CD8-positive, alpha-beta memory T cell (primary cell): ENCODE measurements at regions not wholly inside any gene's neighbourhood (a gene's known extent, or its start where the extent isn't known, plus 50 kb on each side); places are given as distances from the start of the nearest gene placed in this dataset.
"Not testable (repeated sequence)": the region's sequence is repeated elsewhere in the genome, so short reads cannot be mapped to it uniquely, and the experiment has no call there.

Experiments used
- CTCF ChIA-PET: fragments of 350-600 bp; sonication (Branson Sonifier 250); formaldehyde crosslinking; loops from one replicate; lab custom pipeline; 2021; ENCODE audit warnings: antibody characterized with exemption; lab: Charles Lee
- POLR2A ChIA-PET: fragments of 350-600 bp; sonication (Branson Sonifier 250); formaldehyde crosslinking; loops from one replicate; lab custom pipeline; 2021; ENCODE audit warnings: antibody characterized with exemption; lab: Charles Lee
- DNase-seq, 5 donors: peaks; one replicate each; pipeline versions ENCODE4 v3.0.0 to v3.0.0-alpha.2; 2020 to 2022; ENCODE audit warnings: mixed read lengths in 1 of 5
- H3K27ac ChIP-seq: one replicate; pipeline ENCODE4 v1.7.0; 2013; ENCODE audit warnings: low read depth, mild to moderate bottlenecking, low read length, moderate library complexity
- H3K27me3 ChIP-seq: 2 replicates; pipeline ENCODE4 v1.7.0; 2013; ENCODE audit warnings: low read length, mild to moderate bottlenecking; ENCODE audit not compliant: insufficient read depth, poor library complexity, severe bottlenecking
- H3K36me3 ChIP-seq: 2 replicates; pipeline ENCODE4 v1.7.0; 2013; ENCODE audit warnings: mild to moderate bottlenecking, low read length, moderate library complexity; ENCODE audit not compliant: insufficient read depth
- H3K4me1 ChIP-seq: 2 replicates; pipeline ENCODE4 v1.7.0; 2013; ENCODE audit warnings: mild to moderate bottlenecking, low read length, moderate library complexity; ENCODE audit not compliant: insufficient read depth
- H3K4me3 ChIP-seq: 2 replicates; pipeline ENCODE4 v1.7.0; 2013; ENCODE audit warnings: mild to moderate bottlenecking, low read length
- H3K9me3 ChIP-seq: 2 replicates; pipeline ENCODE4 v1.7.0; 2013; ENCODE audit warnings: mild to moderate bottlenecking, low read length
- H3K27ac Mint-ChIP-seq, 8 donors: one replicate each; pipeline ENCODE4 v1.8.0; 2020 to 2021; ENCODE audit warnings: mixed read lengths in 8 of 8, mild to moderate bottlenecking in 6 of 8, inconsistent platforms in 3 of 8, moderate library complexity in 3 of 8
- H3K27me3 Mint-ChIP-seq, 2 donors: one replicate each; pipeline ENCODE4 v1.8.0; 2020 to 2021; ENCODE audit warnings: mixed read lengths in 2 of 2, mild to moderate bottlenecking in 1 of 2, moderate library complexity in 1 of 2
- H3K36me3 Mint-ChIP-seq, 3 donors: one replicate each; pipeline ENCODE4 v1.8.0; 2020 to 2021; ENCODE audit warnings: mixed read lengths in 3 of 3, inconsistent platforms in 1 of 3, mild to moderate bottlenecking in 1 of 3
- H3K4me1 Mint-ChIP-seq, 3 donors: one replicate each; pipeline ENCODE4 v1.8.0; 2020 to 2021; ENCODE audit warnings: mixed read lengths in 3 of 3, inconsistent platforms in 1 of 3, mild to moderate bottlenecking in 1 of 3
- H3K4me3 Mint-ChIP-seq, 7 donors: one replicate each; pipeline ENCODE4 v1.8.0; 2020 to 2021; ENCODE audit warnings: mixed read lengths in 7 of 7, mild to moderate bottlenecking in 6 of 7, moderate library complexity in 4 of 7, inconsistent platforms in 2 of 7
- H3K9me3 Mint-ChIP-seq, 5 donors: one replicate each; pipeline ENCODE4 v1.8.0; 2020 to 2022; ENCODE audit warnings: mixed read lengths in 5 of 5, mild to moderate bottlenecking in 3 of 5, moderate library complexity in 2 of 5, inconsistent platforms in 1 of 5

DNA sequence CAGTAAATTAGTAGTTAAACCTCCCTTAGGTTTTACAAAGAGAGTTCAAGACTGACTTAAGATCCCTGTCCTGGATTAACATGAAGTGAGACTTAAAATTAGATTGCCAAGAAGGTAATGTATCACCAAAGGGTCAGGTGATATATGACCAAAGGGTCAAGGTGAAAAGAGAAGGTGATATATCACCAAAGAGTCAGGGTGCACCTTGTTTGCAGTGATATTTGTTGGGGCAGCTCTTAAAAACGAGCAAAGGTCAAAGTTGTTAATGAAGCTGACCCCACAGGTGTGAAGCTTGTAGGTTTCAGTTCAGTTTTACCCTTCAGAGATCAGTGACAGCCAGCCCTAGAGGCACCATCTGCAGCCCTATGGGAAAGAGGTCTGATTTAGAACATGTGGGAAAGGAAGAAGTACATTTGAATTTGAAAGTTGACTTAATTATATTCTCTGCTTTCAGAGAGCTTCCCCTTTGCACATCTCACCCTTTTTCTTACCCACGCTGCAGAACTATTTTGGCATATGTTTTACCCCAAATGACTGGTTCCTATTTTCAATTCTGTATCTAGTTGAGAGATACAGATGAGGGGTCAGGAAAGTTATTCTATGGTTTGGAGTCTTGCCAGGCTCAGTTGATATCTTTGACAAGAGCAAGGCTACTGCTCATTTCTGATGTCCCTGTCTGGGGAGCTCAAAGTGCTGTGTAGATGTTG, 170.8 kb downstream of the S1PR1 start:
- H3K27me3 ChIP-seq = no peaks in the 10 kb centered on the region
- H3K27ac ChIP-seq = no peak overlapping the region
- H3K4me3 Mint-ChIP-seq = no peak overlapping the region

GRCh38 chr1:101408212-101409042, 171.6 kb downstream of the S1PR1 start:
- peaks cover 0 to 19% (median 0%) of the 10 kb centered on the region in 3 donors for H3K36me3 Mint-ChIP-seq
- no peaks in the 10 kb centered on the region for H3K4me1 ChIP-seq
- no peaks in the 10 kb centered on the region for H3K36me3 ChIP-seq
- H3K4me3 ChIP-seq = no peak overlapping the region
- H3K27me3 Mint-ChIP-seq = peaks cover 16 to 34% of the 10 kb centered on the region in 2 donors
- ChIA-PET POLR2A (no interaction called here), CTCF (interaction anchor here (1.2 kb wide), 1 partner anchor 98 kb away, joined by 3 read pairs; no protein-coding TSS in a partner anchor)
- no peak overlapping the region for H3K4me3 Mint-ChIP-seq
- no peak overlapping the region for H3K27ac ChIP-seq
- DNase-seq = no peak
- no peaks in the 10 kb centered on the region for H3K9me3 ChIP-seq
- H3K4me1 Mint-ChIP-seq = peaks cover 0 to 6% (median 6%) of the 10 kb centered on the region in 3 donors
- H3K27me3 ChIP-seq = no peaks in the 10 kb centered on the region
- peak overlapping the region in 1 of 8 donors; percentile 11 for H3K27ac Mint-ChIP-seq
- H3K9me3 Mint-ChIP-seq = peaks cover 0 to 6% (median 3%) of the 10 kb centered on the region in 5 donors

More for the DNA sequence above, 170.8 kb downstream of the S1PR1 start:
- CTCF ChIA-PET = interaction anchor here (1.2 kb wide), 1 partner anchor 99 kb away, joined by 3 read pairs; no protein-coding TSS in a partner anchor
- Histone ChIP-seq H3K36me3 (no peaks in the 10 kb centered on the region), H3K4me3 (no peak overlapping the region), H3K9me3 (no peaks in the 10 kb centered on the region), H3K4me1 (no peaks in the 10 kb centered on the region)
- POLR2A ChIA-PET = no interaction called here
- H3K4me1 Mint-ChIP-seq = peaks cover 0 to 6% (median 6%) of the 10 kb centered on the region in 3 donors
- peaks cover 13 to 30% of the 10 kb centered on the region in 2 donors for H3K27me3 Mint-ChIP-seq
- peaks cover 0 to 19% (median 0%) of the 10 kb centered on the region in 3 donors for H3K36me3 Mint-ChIP-seq
- DNase-seq = no peak
- H3K9me3 Mint-ChIP-seq = peaks cover 0 to 6% (median 3%) of the 10 kb centered on the region in 5 donors
- H3K27ac Mint-ChIP-seq = no peak overlapping the region

DNA sequence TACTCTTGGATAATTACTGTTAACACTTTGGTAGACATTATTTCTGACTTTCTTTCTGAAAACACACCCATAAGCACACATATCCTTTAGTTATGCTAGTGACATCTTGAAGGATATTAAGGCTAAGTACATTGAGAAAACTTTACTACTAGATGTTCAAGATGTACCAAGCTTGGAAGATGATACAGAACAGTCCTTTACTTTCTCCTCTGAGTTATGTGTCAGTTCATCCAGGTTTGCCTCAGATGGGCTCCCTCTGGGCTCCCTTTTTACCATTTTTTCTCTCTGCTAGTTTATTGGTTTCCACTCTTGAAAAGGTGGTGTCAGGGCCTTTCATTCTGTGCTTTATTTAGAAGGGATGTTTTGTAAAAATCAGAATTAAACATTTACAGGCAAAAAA, 172.3 kb downstream of the S1PR1 start:
- Mint-ChIP-seq H3K4me1 (peaks cover 0 to 6% (median 6%) of the 10 kb centered on the region in 3 donors), H3K4me3 (no peak overlapping the region), H3K9me3 (peaks cover 0 to 6% (median 3%) of the 10 kb centered on the region in 5 donors), H3K27ac (no peak overlapping the region), H3K36me3 (peaks cover 0 to 19% (median 0%) of the 10 kb centered on the region in 3 donors), H3K27me3 (peaks cover 16 to 34% of the 10 kb centered on the region in 2 donors)
- ChIA-PET CTCF (no interaction called here), POLR2A (no interaction called here)
- Histone ChIP-seq H3K27ac (no peak overlapping the region), H3K9me3 (no peaks in the 10 kb centered on the region), H3K27me3 (no peaks in the 10 kb centered on the region), H3K4me3 (no peak overlapping the region), H3K4me1 (no peaks in the 10 kb centered on the region), H3K36me3 (no peaks in the 10 kb centered on the region)
- DNase-seq = no peak

DNA sequence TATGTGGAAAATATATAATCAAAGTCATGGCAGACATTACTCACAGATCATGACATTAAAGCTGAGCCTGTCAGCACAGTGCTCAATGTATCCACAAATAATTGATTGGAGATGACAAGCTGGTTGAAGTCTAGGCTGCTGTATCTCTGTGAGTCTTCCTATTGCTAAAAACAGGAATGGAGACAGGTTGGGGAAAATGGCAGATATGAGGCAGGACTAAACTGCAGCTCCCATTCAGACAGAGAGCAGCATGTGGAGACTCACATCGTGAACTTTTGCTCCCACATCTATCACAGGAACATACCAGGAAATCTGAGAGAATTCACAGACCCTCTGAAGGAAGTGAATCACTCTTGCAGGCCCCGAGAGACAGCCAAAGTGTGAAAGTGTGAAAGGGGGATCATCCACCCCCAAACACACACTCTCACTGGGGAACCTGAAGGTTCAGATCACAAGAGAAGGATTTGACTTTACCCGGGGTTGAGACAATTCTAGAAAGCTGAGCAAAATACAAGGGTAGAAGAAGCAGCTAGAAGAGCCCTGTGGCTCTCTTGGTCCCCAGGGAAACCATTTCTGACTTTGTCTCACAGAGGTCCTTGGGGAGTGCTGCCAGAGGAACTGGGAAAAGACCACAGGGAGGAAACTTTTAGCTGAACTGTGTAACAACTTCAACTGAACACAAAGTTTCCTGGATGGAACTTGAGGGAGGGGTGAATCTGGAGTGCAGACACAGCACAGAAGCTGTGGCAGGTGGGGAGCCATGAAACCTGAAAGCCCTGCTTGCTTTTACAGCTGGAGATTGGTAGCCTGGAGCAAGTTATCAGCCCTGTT, 173.4 kb downstream of the S1PR1 start:
- Histone ChIP-seq H3K4me1 (no peaks in the 10 kb centered on the region), H3K4me3 (no peak overlapping the region), H3K27me3 (no peaks in the 10 kb centered on the region), H3K9me3 (no peaks in the 10 kb centered on the region), H3K36me3 (no peaks in the 10 kb centered on the region), H3K27ac (no peak overlapping the region)
- Mint-ChIP-seq H3K4me3 (no peak overlapping the region), H3K27ac (no peak overlapping the region), H3K36me3 (peaks cover 0 to 19% (median 0%) of the 10 kb centered on the region in 3 donors), H3K4me1 (peaks cover 0 to 6% (median 6%) of the 10 kb centered on the region in 3 donors), H3K27me3 (peaks cover 12 to 34% of the 10 kb centered on the region in 2 donors), H3K9me3 (peaks cover 0 to 6% (median 3%) of the 10 kb centered on the region in 5 donors)
- POLR2A ChIA-PET = no interaction called here
- CTCF ChIA-PET = no interaction called here
- no peak for DNase-seq

DNA sequence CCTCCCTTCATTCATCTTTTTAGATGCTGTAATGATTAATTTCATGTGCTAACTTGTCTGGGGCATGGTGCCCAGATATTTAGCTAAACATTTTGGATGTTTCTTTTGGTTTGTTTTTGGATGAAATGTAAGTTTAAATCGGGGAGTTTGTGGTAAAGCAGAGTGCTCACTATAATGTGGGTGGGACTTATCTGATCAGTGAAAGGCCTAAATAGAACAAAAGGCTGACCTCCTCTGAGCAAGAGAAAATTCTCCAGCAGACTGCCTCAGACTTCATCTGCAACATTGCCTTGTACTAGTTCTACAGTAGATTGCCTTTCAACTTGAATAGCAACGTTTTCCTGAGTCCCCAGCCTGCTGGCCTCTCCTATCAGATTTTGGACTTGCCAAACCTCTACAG, 183.6 kb downstream of the S1PR1 start:
- Histone ChIP-seq H3K4me3 (no peak overlapping the region), H3K27ac (no peak overlapping the region), H3K9me3 (no peaks in the 10 kb centered on the region), H3K27me3 (no peaks in the 10 kb centered on the region), H3K36me3 (no peaks in the 10 kb centered on the region), H3K4me1 (no peaks in the 10 kb centered on the region)
- ChIA-PET CTCF (no interaction called here), POLR2A (no interaction called here)
- no peak for DNase-seq
- Mint-ChIP-seq H3K4me1 (no peaks in the 10 kb centered on the region), H3K27me3 (no peaks in the 10 kb centered on the region), H3K9me3 (peaks cover 0 to 6% (median 3%) of the 10 kb centered on the region in 5 donors), H3K36me3 (peaks cover 0 to 6% (median 0%) of the 10 kb centered on the region in 3 donors), H3K4me3 (no peak overlapping the region), H3K27ac (no peak overlapping the region)

GRCh38 chr1:101428083-101428482, 191.3 kb downstream of the S1PR1 start:
- peaks cover 0 to 18% (median 0%) of the 10 kb centered on the region in 3 donors for H3K36me3 Mint-ChIP-seq
- POLR2A ChIA-PET, H3K4me3 Mint-ChIP-seq, H3K4me1 ChIP-seq, H3K27me3 ChIP-seq, DNase-seq, H3K27ac ChIP-seq, H3K27ac Mint-ChIP-seq, H3K9me3 ChIP-seq, CTCF ChIA-PET, H3K4me1 Mint-ChIP-seq, H3K4me3 ChIP-seq, H3K36me3 ChIP-seq: not testable (repeated sequence)
- H3K9me3 Mint-ChIP-seq = peaks cover 3 to 12% (median 6%) of the 10 kb centered on the region in 5 donors
- peaks cover 5 to 21% of the 10 kb centered on the region in 2 donors for H3K27me3 Mint-ChIP-seq

GRCh38 chr1:101428562-101428961, 191.7 kb downstream of the S1PR1 start:
- no peaks in the 10 kb centered on the region for H3K4me1 ChIP-seq
- H3K4me3 ChIP-seq = no peak overlapping the region
- H3K36me3 ChIP-seq = no peaks in the 10 kb centered on the region
- H3K27me3 ChIP-seq = no peaks in the 10 kb centered on the region
- peaks cover 5 to 25% of the 10 kb centered on the region in 2 donors for H3K27me3 Mint-ChIP-seq
- DNase-seq = no peak
- H3K4me1 Mint-ChIP-seq = no peaks in the 10 kb centered on the region
- no peak overlapping the region for H3K27ac ChIP-seq
- H3K4me3 Mint-ChIP-seq = no peak overlapping the region
- CTCF ChIA-PET = no interaction called here
- peaks cover 3 to 12% (median 6%) of the 10 kb centered on the region in 5 donors for H3K9me3 Mint-ChIP-seq
- H3K9me3 ChIP-seq = no peaks in the 10 kb centered on the region
- POLR2A ChIA-PET = no interaction called here
- peaks cover 0 to 18% (median 0%) of the 10 kb centered on the region in 3 donors for H3K36me3 Mint-ChIP-seq
- no peak overlapping the region for H3K27ac Mint-ChIP-seq
